ENCODE measurements at regions not wholly inside any gene's neighbourhood (a gene's known extent, or its start where the extent isn't known, plus 50 kb on each side); places are given as distances from the start of the nearest gene placed in this dataset.

GRCh38 chr9:73643379-73644013 is 491.8 kb downstream of the ANXA1 start:
- DNase-seq (ENCODE audit: low read depth in 2 of 3, low spot score in 1 of 3): no peak

GRCh38 chr9:73647560-73647959 is 495.9 kb downstream of the ANXA1 start:
- DNase-seq (ENCODE audit: low read depth in 2 of 3, low spot score in 1 of 3): no peak

- DNase-seq (ENCODE audit: low read depth in 2 of 3, low spot score in 1 of 3): no peak
Observed at GRCh38 chr9:73649552-73649951, 497.9 kb downstream of the ANXA1 start.

GRCh38 chr9:73655363-73655762 is 503.7 kb downstream of the ANXA1 start:
- no peak for DNase-seq (ENCODE audit: low read depth in 2 of 3, low spot score in 1 of 3)

GRCh38 chr9:73655831-73656230 is 504.2 kb downstream of the ANXA1 start:
- no peak for DNase-seq (ENCODE audit: low read depth in 2 of 3, low spot score in 1 of 3)

GRCh38 chr9:73665253-73665652 is 513.6 kb downstream of the ANXA1 start:
- DNase-seq (ENCODE audit: low read depth in 2 of 3, low spot score in 1 of 3): no peak

GRCh38 chr9:73667749-73668148 is 516.1 kb downstream of the ANXA1 start:
- no peak for DNase-seq (ENCODE audit: low read depth in 2 of 3, low spot score in 1 of 3)

- DNase-seq (ENCODE audit: low read depth in 2 of 3, low spot score in 1 of 3): no peak
Observed at GRCh38 chr9:73680831-73681230, 529.2 kb downstream of the ANXA1 start.

GRCh38 chr9:73682789-73683188 is 531.1 kb downstream of the ANXA1 start:
- no peak for DNase-seq (ENCODE audit: low read depth in 2 of 3, low spot score in 1 of 3)

GRCh38 chr9:73683862-73684591 is 532.4 kb downstream of the ANXA1 start:
- DNase-seq (ENCODE audit: low read depth in 2 of 3, low spot score in 1 of 3): no peak

- no peak for DNase-seq (ENCODE audit: low read depth in 2 of 3, low spot score in 1 of 3)
Observed at GRCh38 chr9:73684601-73685000, 532.9 kb downstream of the ANXA1 start.

GRCh38 chr9:73685786-73686185 is 534.1 kb downstream of the ANXA1 start:
- DNase-seq (ENCODE audit: low read depth in 2 of 3, low spot score in 1 of 3): no peak

- DNase-seq (ENCODE audit: low read depth in 2 of 3, low spot score in 1 of 3): no peak
Observed at GRCh38 chr9:73689051-73689870, 537.6 kb downstream of the ANXA1 start.

- no peak for DNase-seq (ENCODE audit: low read depth in 2 of 3, low spot score in 1 of 3)
Observed at GRCh38 chr9:73701415-73702057, 549.9 kb downstream of the ANXA1 start.

GRCh38 chr9:73714294-73714693 is 562.6 kb downstream of the ANXA1 start:
- no peak for DNase-seq (ENCODE audit: low read depth in 2 of 3, low spot score in 1 of 3)

GRCh38 chr9:73715591-73715990 is 563.9 kb downstream of the ANXA1 start:
- DNase-seq (ENCODE audit: low read depth in 2 of 3, low spot score in 1 of 3): no peak

GRCh38 chr9:73719660-73720059 is 568.0 kb downstream of the ANXA1 start:
- no peak for DNase-seq (ENCODE audit: low read depth in 2 of 3, low spot score in 1 of 3)

- no peak for DNase-seq (ENCODE audit: low read depth in 2 of 3, low spot score in 1 of 3)
Observed at GRCh38 chr9:73720601-73721000, 568.9 kb downstream of the ANXA1 start.

- DNase-seq (ENCODE audit: low read depth in 2 of 3, low spot score in 1 of 3): no peak
Observed at GRCh38 chr9:73736270-73736669, 584.6 kb downstream of the ANXA1 start.

- no peak for DNase-seq (ENCODE audit: low read depth in 2 of 3, low spot score in 1 of 3)
Observed at GRCh38 chr9:73738741-73739530, 587.3 kb downstream of the ANXA1 start.

GRCh38 chr9:73741316-73741715 is 589.7 kb downstream of the ANXA1 start:
- DNase-seq (ENCODE audit: low read depth in 2 of 3, low spot score in 1 of 3): no peak
